Activated CD8-positive, alpha-beta memory T cell treated with anti-CD3 and anti-CD28 coated beads for 36 hours (primary cell): ENCODE measurements at regions not wholly inside any gene's neighbourhood (a gene's known extent, or its start where the extent isn't known, plus 50 kb on each side); places are given as distances from the start of the nearest gene placed in this dataset.

Experiments
- CTCF ChIA-PET: fragments of 350-600 bp; sonication (Branson Sonifier 250); formaldehyde crosslinking; loops from one replicate; lab custom pipeline; 2021; ENCODE audit warnings: antibody characterized with exemption; lab: Charles Lee
- POLR2A ChIA-PET: fragments of 350-600 bp; sonication (Branson Sonifier 250); formaldehyde crosslinking; loops from one replicate; lab custom pipeline; 2021; ENCODE audit warnings: antibody characterized with exemption; lab: Charles Lee

DNA sequence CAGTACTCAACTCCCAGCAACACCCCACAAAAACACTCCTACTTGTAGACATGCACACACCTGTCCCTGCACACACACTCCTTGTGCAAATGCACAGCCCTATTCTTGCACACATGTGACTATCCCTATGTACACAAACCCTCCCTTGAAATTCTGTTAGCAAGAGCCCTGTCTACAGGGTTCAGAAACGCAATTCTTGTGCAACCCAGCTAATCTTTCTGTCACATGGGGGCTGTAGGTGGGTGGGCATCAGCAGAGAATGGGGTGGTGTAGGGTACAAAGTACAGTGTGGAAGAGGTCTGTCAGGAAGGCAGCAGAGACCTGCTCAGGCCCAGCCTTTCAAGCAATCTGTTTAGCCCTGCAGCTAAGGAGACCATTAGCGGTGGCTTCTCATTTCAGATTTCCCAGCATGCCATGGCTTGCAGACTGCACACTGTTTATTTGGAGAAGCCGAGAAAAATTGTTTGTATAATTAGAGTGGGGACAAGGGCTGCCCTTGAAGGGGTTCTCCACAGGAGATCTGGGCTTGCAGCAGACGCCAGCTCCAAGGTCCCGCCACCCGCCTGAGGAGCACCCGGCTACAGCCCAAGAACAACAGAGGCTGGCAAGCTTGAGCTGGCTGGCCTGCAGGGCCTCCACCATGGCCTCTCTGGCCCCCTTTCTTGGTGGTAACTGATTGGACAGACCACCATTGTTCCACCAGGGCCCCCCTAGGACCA lies 144.0 kb upstream of the PJA1 start:
- ChIA-PET POLR2A (no interaction called here), CTCF (no interaction called here)

DNA sequence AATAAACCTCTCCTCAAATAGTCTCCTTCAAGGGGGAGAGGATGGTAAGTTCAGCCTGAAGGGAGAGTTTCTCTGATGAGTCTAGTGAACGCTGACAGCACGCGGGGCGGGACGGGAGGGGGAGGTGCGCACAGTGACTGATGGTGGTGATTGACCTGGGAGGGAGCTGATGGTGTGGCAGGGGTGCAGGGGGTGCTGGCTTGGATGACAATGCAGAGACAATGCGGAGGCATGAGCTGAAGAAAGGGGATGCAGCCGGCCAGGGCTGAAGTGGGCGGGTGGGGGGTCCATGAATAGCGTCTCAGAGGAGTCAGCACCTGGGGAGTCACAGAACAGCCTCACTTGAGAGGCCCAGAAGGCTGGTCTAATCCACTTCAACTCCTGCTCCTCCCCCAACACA lies 142.5 kb upstream of the PJA1 start:
- POLR2A ChIA-PET, result no interaction called here
- CTCF ChIA-PET, result no interaction called here

DNA sequence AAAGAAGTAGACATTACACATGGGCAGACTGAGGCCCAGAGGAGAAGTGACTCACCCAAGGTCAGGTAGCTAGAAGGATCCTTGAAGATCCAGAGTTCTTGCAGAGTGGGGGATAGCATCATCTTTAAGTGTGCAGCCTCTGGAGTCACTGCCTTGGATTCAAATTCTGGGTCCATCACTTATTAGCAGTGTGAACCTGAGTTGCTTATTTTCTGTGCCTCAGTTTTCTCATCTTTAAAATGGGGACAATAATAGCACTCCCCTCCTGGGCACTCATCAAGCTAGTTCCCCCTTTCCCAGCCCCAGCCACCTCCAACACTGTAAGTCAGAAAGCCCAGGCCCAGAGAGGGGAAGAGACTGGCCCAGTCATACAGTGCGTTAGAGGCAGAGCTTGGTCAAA lies 141.8 kb upstream of the PJA1 start:
- POLR2A ChIA-PET, result no interaction called here

DNA sequence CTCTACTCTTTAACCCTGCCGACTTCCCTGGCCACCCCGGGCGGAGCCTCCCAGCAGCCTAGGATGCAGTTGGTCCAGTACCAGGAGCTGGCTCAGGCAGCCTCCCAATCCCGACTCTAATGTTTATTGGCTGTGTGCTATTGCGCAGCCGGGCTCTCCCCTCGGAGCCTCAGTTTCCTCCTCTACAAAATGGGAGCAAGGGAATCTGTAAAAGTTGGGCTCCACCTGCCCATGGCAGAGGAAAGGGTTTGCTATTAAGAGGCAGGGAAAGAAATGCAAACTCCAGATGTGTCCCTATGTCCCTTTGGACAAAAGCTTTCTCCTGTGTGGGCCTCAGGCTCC lies 140.8 kb upstream of the PJA1 start:
- POLR2A ChIA-PET, result no interaction called here
- CTCF ChIA-PET, result no interaction called here

More for the DNA sequence above, 141.8 kb upstream of the PJA1 start:
- CTCF ChIA-PET, result no interaction called here

DNA sequence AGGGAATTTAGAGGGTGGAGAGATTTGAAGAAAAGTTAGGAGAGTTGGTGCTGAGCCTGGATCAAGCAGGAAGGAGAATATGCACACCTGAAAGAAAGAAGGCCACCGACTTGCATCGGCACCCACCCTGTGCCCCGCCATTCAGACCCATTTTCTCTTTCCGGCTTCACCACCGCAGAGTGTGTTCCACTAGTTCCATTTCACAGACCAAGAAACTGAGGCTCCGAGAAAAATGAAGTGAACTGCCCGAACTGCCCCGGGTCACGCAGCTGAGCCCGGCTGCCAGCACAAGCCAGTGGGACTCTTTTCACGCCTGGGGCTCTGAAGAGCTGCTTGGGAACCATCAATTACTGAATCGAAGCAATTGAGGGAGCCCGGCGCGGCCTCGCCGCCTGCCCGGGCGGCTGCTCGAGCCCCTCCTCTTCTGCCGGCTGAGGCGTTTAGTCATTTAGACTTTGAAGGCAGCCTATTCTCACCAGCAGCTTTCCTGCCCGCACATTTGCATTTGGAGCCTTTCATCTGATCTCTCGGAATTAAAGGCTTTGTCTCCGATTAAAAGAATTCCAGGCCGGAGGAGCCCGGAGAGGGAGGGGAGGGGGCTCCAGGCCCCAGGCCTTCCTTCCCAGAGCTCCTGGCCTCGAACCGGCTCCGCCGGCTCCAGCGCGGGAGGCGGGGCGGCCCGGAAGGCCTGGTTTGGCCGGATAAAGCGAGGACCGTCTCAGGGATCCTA lies 140.2 kb upstream of the PJA1 start:
- ChIA-PET POLR2A (no interaction called here), CTCF (no interaction called here)

DNA sequence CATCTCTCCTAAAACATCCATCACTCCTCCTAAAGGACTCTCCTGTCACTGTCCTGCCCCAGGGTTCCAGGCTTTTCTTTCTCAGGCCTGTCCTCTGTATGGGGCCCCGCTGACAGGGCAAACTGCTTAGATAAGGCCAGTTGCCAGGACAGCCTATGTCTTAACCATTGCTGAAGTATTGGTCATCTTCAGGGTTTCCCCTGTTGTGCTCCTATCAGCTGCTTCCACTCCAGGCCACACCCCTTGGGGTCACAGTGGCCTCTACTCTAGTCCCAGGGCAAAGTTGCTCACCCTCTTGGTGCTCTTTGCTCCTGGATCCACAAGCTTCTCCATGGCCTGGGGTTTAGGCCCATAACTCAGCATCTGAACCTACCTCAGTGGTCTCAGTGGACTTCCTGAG lies 138.0 kb upstream of the PJA1 start:
- CTCF ChIA-PET, result no interaction called here
- POLR2A ChIA-PET, result no interaction called here

DNA sequence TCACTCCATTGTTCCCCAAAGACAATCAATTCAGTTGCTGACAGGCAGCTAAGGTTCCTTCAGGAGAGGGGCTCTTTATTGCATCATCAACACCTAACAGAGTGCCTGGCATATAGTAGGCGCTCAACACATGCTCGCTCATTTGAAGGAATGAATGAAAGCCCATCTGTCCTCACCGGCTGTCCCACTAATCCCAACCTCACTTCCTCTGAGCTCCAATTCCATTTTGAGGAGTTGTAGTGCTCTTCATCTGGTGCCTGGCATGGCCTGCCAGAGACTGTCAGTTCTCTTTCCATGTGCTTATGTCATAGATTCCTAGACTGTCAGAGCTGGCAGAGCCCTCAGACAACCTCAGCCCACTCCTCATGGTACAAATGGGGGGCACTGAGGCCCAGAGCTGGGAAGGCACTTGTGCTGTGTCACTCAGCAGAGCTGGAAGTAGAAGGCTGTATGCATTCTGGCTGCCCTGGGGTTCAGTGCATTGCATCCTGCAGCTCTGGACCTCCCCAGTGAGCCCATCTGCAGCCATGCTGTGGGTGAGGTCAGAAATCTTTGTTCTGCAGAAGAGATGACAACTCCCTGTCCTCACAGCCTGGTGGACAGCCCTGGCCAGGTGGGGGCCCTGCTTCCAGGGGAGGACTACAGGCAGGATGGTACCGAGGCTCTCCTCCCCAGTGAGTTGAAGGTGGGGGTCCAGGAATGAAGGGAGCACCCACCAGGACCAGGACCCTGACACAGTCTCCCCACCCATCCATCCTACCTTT lies 134.9 kb upstream of the PJA1 start:
- ChIA-PET CTCF (no interaction called here), POLR2A (no interaction called here)

DNA sequence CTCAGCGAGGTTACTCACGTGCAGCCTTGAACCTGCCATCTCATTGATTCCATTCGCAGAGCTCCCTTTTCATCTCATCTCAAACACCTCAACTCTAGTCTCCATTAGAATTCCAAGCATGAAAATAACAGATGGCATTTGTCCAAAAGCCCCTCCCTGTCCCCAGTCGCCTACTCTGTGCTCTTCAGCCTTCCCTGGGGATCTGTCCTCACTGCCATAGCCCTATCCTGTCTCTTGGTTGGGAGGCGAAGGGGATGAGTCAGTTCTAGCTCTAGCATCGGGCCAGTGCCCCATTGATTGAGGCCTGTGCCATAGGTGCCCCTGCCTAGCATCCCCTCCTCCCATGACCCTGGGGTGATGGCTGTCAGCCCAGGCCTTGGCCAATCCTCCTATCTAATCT lies 134.0 kb upstream of the PJA1 start:
- CTCF ChIA-PET, result no interaction called here

DNA sequence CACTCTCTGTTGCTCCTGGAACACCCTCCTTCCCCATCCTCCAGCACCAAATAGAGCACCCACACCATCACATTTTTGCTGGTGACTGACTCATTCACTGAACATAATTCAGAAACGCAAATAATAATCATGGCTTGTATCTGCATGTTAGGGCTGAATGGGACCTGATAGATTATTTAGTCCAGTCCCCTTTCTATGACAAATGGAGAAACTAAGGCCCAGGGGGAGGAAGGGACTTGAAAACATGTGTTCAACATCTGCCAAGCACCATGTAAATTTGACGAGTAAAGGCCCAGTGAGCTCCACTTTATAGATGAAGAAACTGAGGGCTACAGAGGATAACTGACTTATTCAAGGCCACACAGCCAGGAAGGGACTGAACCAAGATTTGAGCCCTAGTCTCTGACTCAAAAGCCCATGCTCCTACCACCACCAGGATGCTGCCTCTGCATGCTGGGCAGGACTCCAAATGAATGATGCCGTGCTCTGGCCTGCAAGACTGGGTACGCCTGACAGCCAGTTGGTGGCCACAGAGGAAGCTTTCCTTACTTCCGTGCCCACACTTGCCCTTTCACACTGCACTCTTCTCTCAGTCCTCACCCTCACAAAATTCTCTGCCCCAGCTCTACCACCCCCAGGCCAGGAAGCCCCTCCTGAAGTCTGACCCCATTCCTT lies 133.3 kb upstream of the PJA1 start:
- ChIA-PET POLR2A (no interaction called here), CTCF (no interaction called here)

More for the DNA sequence above, 134.0 kb upstream of the PJA1 start:
- POLR2A ChIA-PET, result no interaction called here

DNA sequence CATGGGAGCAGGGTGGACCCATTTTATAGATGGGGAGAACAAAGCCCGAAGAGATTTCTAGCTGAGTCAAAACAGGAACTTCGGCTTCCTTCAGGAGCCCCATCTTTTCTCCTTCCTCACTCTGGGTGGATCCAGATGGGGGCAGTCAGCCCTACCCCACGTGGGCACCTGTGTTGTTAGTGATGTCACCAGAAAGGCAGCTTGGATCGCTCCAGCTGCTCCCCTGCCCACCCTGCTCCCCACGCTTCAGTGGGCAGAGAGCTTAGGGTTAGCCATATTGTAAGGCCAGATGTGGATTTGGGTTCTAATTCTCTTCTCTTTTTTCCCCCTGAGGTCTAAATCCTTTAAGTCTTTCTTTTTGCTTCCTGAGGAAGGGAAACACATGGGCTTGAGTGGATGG lies 132.3 kb upstream of the PJA1 start:
- CTCF ChIA-PET, result no interaction called here
- POLR2A ChIA-PET, result no interaction called here

DNA sequence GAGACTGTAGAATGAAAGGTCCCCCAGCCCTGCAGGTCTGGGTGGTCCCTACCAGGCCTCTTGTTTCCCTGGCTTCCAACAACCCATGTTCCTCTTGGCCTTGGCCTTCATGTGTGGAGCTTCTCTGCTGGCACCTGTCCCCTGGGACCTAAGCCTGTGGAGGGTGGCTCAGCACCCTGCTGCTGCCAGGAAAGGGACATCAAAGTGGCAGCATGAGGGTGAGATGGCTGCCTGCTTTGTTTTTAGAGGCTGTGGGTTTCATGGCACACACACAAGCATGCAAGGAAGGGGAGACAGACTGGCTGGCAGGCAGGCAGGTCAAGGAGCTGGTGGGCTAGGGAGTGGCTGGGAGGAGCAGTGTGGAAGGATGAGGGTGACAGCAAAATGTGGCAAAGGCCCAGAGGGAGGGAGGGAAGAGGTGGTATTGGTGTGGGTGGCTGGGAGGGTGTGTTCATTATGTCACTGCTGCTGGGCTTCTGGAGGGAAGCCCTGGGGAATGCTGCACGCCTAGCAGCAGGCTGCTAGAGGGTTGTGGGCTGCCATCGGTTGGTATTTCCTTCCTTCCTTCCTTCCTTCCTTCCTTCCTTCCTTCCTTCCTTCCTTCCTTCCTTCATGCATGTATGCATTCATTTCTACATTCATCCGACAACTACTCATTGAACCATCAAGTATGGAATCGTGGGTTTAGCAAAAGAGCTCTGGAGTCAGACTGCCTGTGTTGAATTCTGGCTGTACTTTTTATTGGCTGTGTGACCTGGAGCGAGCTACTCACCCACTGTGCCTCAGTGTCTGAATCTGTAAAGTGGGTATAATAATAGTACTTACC lies 128.7 kb upstream of the PJA1 start:
- CTCF ChIA-PET, result no interaction called here
- POLR2A ChIA-PET, result no interaction called here

DNA sequence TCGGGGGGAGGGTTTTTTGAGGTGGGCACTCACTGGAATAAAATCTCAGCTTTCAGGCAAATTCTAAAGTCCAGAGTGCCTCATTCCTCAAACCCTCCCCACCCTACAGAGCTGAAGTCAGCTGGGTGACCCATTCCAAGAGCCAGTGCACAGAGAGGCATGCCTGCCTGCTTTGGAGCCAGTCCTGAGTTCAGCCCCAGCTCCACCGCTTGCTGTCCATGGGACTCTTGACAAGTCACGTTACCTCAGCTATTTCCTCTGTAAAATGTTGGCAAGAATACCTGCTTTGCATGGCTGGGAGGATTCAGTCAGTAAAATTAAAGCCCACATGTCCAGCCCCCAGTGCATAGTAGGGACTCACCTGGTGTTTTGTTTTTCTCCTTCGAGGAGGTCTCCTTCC lies 125.9 kb upstream of the PJA1 start:
- POLR2A ChIA-PET, result interaction anchor here (0.8 kb wide), 1 partner anchor 11 kb away, joined by 3 read pairs; no protein-coding TSS in a partner anchor
- CTCF ChIA-PET, result no interaction called here

DNA sequence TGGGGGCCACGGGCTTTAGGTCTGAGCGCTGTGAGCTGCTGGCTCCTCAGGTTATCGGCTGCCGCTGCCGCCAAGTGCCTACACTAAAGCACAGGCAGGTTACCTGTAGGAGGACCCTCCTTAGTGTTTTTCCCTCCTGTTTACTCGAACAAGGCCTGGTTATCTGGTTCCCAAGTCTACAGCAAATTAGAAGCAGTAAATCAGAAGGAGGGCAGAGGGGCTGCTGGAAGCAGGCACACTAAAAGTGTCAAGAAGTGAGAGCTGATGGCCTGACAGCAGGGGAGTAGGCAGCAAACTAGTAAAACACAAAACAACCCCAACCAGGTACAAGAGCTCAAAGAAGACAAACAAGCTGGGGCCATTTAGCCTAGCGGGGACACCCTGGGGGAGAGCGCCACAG lies 125.0 kb upstream of the PJA1 start:
- CTCF ChIA-PET, result no interaction called here
- POLR2A ChIA-PET, result no interaction called here

DNA sequence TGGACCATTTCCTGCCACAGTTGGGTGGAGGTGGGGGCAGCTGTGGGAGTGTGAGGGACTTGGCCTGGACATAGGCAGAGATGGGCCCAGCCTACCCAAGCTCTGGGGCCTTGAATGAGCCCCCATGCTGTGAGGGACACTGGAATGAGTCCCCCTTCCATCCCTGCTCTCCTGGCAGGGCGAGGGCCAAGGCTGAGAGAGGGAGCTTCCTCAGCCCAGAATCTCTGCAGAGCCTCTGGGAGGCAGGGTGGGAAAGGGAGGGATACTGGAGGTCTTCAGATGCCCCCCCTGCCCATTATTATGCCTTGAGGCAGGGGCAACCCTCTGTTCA lies 124.5 kb upstream of the PJA1 start:
- ChIA-PET POLR2A (no interaction called here), CTCF (no interaction called here)

DNA sequence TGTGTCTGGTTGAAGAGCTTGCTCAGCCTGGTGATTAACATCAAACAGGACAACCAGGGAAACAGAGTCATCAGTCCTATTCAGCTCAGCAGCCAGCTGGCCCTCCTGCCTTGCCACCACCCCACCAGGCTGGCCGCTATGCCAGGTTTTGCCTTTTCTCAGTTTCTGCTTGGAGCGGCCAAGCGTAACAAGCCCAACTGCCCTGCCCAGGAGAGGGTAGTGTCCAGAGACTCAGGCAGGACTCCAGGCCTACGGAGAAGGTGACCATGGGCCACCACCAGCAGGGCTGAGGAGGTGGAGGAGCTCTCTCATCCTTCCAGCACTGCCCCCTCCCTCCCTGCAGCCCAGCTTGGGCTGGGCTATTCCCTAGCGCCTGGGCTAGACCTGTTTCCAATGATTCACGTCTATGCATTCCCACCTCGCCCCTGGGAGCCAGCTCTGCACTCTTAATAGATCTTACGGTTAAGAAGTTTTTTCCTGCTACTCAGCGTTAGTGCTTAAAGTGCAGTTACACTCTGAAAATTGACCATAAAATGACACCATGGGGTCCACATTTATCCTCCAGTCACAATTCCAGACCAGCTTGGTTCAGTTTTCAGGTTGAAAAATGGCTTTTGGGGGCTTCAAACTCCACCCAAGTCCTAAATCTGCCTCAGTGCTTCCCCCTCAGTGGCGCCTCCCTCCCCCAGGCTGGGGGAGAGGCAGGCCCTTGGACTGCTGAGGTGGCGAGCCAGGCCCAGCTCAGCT lies 124.0 kb upstream of the PJA1 start:
- ChIA-PET POLR2A (no interaction called here), CTCF (no interaction called here)

DNA sequence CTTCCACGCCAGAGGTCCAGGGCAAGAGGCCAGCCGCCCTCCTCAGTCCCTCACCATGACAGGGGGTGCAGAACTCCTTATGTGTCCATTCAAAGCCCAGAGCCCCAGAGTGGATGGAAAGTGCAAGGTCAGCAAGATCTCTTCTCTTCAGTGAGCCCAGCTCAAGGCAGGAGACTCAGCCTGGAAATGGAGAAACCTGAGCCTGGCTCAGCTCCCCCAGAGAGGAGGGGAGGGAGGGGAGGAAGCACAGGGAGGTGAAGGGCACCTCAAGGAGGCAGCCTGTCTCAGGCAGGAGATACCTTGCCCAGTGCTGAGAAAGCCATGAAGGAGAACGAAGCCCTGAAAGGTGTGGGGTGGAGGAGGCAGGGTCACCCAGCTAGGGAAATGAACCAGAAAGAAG lies 121.8 kb upstream of the PJA1 start:
- POLR2A ChIA-PET, result no interaction called here
- CTCF ChIA-PET, result interaction anchor here (0.6 kb wide), 1 partner anchor 193 kb away, joined by 3 read pairs; no protein-coding TSS in a partner anchor

DNA sequence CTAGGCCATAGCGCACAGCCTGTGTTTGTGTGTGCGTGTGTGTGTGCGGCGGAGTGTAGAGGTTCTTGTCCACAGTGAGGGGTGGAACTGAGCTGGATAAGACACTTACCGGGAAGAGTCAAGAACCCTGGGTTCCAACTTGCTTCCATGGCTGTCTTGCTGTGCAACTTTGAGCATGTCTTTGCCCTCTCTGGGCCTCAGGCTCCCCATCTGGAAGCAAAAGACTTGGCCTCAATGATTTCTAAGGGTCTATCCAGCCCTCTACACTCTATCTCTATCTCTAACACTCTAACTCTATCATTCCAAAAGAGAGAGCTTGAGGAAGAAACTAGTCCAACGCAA lies 121.3 kb upstream of the PJA1 start:
- ChIA-PET CTCF (interaction anchor here (0.6 kb wide), 1 partner anchor 192 kb away, joined by 3 read pairs; no protein-coding TSS in a partner anchor), POLR2A (no interaction called here)

DNA sequence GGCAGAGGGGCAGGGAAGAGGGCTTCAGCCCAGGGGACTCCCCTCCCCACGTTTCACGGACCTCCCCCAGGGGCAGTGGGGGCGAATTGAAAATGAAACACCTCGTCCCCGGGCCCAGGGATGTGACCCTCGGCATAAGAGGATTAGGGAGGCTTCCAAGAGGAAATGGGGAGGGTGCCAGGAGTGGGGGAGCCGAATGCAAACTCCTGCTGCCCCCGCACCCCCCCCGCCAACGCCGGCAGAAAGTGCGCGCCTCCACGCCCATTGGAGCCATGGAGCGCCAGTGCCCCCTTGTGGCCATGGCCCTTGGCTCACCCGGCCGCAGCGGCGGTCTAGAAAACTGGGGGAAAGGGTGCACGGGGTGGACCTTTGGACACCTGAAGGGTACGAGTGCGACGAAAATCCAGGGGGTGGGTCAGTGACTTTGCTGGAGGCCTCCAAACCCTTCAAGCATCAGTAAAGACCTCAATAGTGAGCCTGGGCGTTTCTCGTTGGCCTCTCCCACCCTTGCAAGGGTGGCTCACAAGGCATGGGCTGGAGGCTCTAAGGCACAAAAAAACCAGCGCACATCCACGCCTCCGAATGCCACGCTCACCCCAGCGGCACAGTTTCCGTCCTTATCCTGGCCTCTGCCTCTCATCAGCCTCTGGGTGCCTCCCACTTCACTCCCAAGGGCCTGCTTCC lies 120.8 kb upstream of the PJA1 start:
- POLR2A ChIA-PET, result no interaction called here

More for the DNA sequence above, 120.8 kb upstream of the PJA1 start:
- CTCF ChIA-PET, result no interaction called here
